GM21360 (cell line): ENCODE measurements at regions not wholly inside any gene's neighbourhood (a gene's known extent, or its start where the extent isn't known, plus 50 kb on each side); places are given as distances from the start of the nearest gene placed in this dataset.

Experiments
- ATAC-seq: cut with Tn5 transposase; IDR thresholded peaks from one replicate; pipeline ENCODE4 v1.9.1; 2021; ENCODE audit warnings: mild to moderate bottlenecking, moderate library complexity; ENCODE audit not compliant: unreplicated experiment

GRCh38 chr4:108370291-108371141, 201.8 kb upstream of the LEF1 start:
- no peak for ATAC-seq

- ATAC-seq = no peak
Measured at GRCh38 chr4:108369035-108369655, 200.4 kb upstream of the LEF1 start.

DNA sequence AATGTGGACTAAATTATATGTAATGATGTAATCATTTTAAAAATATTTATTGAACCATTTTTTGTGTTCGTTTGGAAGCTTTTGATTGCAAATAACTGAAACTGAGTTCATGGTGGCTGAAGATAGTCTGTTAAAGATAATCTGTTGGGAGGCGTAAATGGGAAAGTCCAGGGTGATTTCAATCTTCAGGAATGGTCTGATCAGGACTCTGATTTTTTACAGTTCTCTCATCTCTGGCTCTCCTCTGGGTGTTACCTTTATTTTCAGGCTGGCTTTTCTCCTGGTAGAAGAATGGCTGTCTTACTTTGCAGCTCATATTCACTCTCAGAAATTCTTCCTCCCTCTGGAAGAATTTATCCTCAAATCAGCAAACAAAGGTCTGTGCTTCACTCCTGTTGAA, 199.0 kb upstream of the LEF1 start:
- ATAC-seq = no peak

DNA sequence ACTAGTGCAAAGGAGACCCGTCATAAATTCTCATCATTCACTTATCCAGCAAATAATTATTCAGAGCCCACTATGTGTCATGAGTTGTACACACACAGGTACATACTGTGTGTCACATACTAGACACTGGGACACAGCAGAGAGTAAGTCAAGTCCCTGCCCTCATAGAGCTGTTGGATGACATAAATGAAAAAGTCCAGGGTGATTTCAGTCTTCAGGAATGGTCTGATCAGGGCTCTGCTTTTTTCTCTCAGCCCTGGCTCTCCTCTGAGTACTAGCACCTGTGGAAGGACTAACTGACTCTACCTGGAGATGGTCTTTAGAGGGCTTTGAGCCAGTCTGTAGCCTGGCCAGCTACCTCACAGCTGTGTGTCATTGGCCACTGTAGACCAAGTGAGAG, 198.0 kb upstream of the LEF1 start:
- no peak for ATAC-seq

DNA sequence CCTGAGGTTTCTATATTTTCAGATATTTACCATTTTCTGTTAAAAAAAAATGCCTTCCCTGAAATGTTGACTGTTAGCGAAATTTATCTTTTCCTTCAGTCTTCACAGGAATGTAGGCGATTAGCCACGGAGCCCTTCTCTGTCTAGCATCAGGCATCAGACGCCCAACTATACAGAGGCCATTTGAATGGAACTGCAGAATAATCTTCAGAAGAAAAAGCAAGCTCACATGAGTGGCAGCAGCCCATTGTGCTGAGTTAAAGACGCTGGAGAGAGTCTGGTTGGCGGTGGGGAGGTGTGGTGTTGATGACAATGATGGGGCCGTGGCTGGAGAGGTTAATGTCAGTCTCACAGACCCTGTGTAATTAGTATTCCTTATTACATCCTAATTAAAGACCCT, 196.8 kb upstream of the LEF1 start:
- ATAC-seq = no peak

DNA sequence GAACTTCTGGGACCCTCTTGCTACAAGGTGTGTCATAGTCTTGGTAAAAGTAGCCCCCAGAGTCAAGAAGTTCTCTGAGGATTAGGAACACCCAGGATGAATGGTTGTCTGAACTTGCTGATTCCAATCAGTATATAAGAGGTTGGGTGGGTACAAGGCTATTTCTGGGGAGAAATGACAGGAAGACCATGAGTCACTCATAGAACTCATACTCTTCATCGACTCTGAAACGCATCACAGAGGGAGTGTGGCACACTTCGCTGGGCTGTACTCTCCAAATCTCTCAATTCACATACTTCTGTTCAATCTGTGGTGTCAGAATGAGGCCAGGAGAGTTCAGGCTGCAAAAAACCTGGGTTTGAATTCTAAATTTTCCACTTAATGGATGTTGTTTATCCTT, 193.2 kb upstream of the LEF1 start:
- ATAC-seq = no peak

DNA sequence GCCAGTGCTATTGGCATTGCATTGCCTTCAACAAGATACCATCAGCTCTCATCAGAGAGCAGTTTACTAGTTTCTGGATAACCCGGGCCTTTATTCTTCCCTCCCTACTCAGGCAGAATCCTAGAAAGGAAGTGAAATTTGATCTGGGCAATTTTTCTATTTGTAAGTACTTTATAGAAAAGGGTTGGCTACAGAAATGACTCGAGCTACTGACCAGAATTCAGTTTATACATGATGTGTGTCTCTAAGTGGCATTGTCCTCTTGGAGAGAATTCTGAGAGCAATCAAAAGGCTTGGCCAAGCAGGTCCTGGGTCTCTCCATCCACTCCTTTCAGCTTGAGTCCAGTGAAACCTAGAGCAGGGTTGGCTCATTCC, 192.7 kb upstream of the LEF1 start:
- ATAC-seq = no peak

- ATAC-seq = no peak
Measured at GRCh38 chr4:108360754-108361445, 192.2 kb upstream of the LEF1 start.

DNA sequence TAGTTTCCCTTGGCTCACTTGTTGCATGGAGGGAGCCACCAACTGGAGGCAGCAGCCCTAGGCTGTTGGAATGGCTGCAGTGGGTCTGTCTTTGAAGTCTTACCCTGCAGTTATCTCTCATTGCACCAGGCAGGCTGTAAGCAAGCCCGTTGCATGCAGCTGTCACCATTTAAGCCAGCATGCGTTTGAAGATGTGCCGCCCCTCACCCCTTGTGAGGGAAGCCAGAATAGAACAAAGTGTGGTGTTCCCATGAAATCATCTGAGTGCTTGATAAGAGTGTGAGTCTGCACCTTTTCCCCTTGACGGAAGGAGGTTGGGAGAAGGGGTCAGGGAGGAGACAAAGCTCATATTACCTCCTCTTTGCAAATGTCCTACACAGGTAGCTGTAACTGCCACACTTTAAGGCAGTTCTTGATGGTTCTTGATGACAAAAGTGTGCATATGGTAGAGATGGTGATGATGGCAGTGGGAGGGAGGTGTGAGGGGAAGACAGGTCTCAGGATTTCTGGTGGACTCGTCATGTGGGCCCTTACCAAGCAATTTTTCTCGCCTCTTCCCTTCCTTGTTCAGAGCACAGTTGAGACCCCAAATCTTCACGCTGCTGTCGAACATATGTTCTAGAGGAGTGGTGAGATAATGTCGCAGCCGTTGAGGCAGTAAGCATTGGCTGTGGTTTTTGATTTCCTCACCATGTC, 191.4 kb upstream of the LEF1 start:
- ATAC-seq = no peak

- ATAC-seq = no peak
Measured at GRCh38 chr4:108359130-108359985, 190.6 kb upstream of the LEF1 start.

DNA sequence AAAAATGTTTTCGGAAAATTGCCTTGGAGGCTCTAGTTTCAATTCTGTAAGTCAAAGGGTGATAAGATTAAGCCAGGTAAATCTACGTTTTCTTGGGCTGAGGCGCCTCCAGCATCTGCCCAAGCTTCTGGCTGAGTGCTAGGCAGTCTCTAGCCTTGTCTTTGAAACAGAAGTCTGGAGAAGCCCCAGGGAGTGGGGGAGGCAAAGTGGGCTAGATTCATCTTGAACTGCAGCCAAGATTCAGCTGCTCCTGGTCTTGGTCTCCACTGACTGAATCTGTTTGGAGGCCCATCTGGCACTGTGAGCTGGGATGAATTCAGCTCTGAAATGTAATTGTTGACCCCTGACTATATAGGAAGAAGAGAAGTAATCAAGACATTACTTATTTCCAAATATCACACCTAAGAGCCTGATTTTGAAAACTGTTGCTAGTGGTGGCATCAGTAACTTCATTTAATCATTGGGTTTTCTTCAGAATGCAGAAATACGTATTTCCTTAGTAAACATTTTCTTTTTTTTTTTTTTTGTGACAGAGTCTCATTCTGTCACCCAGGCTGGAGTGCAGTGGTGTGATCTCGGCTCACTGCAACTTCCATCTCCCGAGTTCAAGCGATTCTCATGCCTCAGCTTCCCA, 187.3 kb upstream of the LEF1 start:
- ATAC-seq = no peak

GRCh38 chr4:108355186-108355901, 186.6 kb upstream of the LEF1 start:
- ATAC-seq = no peak

GRCh38 chr4:108352664-108353308, 184.1 kb upstream of the LEF1 start:
- ATAC-seq = no peak

DNA sequence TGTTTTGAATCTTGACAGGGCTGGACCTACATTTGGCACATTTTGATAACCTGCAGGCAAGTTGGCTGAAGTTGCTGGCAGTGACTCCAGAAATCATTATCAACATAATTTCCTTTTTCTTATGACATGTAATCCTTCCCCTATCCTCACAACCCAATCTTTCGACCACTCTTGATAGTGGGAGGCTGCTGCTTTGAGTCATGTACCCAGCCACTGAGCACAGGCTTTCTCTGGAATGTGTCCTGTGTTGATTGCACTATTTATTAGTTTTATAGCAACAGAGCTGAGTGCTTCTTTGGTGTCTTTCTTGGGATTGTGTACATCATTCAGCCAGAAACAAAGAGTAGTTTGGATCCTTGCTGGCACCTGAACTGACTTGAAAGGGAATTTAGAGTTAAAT, 183.1 kb upstream of the LEF1 start:
- no peak for ATAC-seq

- ATAC-seq = no peak
Measured at GRCh38 chr4:108350332-108350731, 181.6 kb upstream of the LEF1 start.

DNA sequence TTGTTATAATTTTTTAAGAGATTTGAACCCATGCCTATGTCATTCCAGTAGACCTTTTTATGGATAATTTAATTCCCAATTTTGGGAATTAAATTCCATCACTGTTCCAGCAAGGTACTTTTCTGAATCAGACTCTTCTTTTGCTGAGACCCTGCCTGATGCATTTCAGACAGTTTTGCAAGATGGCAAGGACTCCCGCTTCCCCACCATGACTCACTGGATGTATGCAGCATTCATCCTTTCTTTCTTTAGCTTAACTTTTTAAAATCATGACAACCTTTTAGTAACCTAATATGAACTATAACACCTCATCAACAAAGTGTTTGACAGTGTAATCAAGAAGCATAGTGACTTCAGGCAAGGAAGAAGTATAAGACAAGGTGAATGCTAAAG, 178.1 kb upstream of the LEF1 start:
- no peak for ATAC-seq

DNA sequence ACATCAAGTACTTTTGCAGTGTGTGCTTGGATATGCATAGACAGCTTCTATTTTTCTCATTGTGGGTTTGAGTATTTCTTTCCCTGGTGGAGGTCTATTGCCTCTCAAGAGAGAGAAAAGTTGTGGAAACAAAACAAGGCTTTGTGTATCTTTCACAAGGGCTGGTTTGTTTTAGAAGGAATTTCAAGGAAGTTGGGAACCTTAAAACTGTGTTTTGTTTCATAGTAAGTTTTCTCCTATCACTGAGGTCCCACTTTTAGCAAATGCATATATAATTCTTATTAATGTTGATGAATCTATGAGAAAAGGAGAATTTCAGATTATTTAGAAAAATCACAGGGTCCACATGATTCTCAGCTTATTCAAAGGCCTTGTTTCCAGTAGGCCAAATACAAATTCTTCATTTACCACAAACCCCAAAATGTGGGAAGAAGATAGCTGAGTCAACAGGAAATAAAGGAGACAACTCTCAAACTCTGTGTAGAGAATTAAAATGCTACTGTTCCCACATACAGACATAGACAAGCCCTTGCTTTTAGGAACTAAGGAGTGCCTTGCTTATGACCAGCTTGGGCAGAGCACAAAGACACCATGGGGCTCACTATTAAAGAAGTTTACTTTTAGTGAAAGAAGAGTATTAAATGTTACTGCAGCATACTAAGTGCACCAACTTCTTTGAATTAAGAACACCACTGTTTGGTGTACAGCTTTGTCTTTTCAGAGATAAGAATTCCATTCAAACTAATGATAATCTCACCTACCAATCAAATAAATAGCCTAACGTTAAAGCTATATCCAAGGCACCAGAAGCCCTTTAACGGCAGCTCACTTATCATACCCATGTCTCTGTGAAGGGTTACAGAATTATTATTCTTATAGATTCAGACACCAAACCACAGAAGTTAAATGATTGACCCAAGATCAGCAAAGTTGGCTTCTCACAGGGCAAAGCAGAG, 177.4 kb upstream of the LEF1 start:
- ATAC-seq = no peak
